ENCODE measurements at regions not wholly inside any gene's neighbourhood (a gene's known extent, or its start where the extent isn't known, plus 50 kb on each side); places are given as distances from the start of the nearest gene placed in this dataset.

DNA sequence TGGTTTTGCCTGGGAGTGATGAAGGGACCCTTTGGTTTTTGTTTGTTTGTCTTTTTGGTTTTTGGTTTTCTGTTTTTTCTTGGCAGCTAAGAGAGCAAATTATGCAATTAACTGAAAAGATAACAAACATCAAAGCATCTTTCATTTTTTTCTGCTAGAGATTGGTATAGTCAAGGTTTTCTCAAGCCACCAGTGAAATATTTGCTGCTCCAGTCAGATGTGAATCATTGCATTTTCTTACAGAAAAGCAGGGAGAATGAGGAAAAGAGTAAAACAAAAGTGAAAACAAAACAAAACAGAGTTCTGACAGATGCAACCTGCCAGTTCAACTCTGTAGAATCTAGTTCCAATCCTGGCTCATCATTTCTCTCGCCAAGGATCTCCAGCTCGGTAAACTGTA lies 660.7 kb downstream of the DSC3 start:
- TF ChIP-seq, protein P1, sequence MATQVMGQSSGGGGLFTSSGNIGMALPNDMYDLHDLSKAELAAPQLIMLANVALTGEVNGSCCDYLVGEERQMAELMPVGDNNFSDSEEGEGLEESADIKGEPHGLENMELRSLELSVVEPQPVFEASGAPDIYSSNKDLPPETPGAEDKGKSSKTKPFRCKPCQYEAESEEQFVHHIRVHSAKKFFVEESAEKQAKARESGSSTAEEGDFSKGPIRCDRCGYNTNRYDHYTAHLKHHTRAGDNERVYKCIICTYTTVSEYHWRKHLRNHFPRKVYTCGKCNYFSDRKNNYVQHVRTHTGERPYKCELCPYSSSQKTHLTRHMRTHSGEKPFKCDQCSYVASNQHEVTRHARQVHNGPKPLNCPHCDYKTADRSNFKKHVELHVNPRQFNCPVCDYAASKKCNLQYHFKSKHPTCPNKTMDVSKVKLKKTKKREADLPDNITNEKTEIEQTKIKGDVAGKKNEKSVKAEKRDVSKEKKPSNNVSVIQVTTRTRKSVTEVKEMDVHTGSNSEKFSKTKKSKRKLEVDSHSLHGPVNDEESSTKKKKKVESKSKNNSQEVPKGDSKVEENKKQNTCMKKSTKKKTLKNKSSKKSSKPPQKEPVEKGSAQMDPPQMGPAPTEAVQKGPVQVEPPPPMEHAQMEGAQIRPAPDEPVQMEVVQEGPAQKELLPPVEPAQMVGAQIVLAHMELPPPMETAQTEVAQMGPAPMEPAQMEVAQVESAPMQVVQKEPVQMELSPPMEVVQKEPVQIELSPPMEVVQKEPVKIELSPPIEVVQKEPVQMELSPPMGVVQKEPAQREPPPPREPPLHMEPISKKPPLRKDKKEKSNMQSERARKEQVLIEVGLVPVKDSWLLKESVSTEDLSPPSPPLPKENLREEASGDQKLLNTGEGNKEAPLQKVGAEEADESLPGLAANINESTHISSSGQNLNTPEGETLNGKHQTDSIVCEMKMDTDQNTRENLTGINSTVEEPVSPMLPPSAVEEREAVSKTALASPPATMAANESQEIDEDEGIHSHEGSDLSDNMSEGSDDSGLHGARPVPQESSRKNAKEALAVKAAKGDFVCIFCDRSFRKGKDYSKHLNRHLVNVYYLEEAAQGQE (IDR thresholded peaks at IDR 0.05; ENCODE audit: insufficient replicate concordance, low read depth) = no peak
- no peak for TF ChIP-seq SPI1 (IDR thresholded peaks at IDR 0.05; ENCODE audit: borderline replicate concordance, low read depth)
- TF ChIP-seq, protein P2, sequence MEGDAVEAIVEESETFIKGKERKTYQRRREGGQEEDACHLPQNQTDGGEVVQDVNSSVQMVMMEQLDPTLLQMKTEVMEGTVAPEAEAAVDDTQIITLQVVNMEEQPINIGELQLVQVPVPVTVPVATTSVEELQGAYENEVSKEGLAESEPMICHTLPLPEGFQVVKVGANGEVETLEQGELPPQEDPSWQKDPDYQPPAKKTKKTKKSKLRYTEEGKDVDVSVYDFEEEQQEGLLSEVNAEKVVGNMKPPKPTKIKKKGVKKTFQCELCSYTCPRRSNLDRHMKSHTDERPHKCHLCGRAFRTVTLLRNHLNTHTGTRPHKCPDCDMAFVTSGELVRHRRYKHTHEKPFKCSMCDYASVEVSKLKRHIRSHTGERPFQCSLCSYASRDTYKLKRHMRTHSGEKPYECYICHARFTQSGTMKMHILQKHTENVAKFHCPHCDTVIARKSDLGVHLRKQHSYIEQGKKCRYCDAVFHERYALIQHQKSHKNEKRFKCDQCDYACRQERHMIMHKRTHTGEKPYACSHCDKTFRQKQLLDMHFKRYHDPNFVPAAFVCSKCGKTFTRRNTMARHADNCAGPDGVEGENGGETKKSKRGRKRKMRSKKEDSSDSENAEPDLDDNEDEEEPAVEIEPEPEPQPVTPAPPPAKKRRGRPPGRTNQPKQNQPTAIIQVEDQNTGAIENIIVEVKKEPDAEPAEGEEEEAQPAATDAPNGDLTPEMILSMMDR (IDR thresholded peaks at IDR 0.05; ENCODE audit: insufficient read depth, low read length) = no peak
- no peak for TF ChIP-seq POLR2AphosphoS5 (IDR thresholded peaks at IDR 0.05; ENCODE audit: low read depth)
- Histone ChIP-seq H3K27ac (replicated peaks) (no peak overlapping the region), H3K27me3 (ENCODE audit: insufficient read depth, poor library complexity, severe bottlenecking) (no peaks in the 10 kb centered on the region), H3K4me3 (replicated peaks; ENCODE audit: insufficient read depth, low read length) (no peak overlapping the region)
- DNase-seq (ENCODE audit: low read depth in 1 of 2, low spot score in 1 of 2) = no peak

- Histone ChIP-seq H3K27me3 (ENCODE audit: insufficient read depth, poor library complexity, severe bottlenecking) (no peaks in the 10 kb centered on the region), H3K4me3 (replicated peaks; ENCODE audit: insufficient read depth, low read length) (no peak overlapping the region), H3K27ac (replicated peaks) (no peak overlapping the region)
- DNase-seq (ENCODE audit: low read depth in 1 of 2, low spot score in 1 of 2) = no peak
- TF ChIP-seq, protein P2 (IDR thresholded peaks at IDR 0.05; ENCODE audit: insufficient read depth, low read length) = no peak
- TF ChIP-seq GABPA (IDR thresholded peaks at IDR 0.05; ENCODE audit: low read depth) (no peak), POLR2AphosphoS5 (IDR thresholded peaks at IDR 0.05; ENCODE audit: low read depth) (no peak), SPI1 (IDR thresholded peaks at IDR 0.05; ENCODE audit: borderline replicate concordance, low read depth) (no peak)
- TF ChIP-seq, protein P1 (IDR thresholded peaks at IDR 0.05; ENCODE audit: insufficient replicate concordance, low read depth) = no peak
Observed at GRCh38 chr18:30378097-30378496, 664.4 kb downstream of the DSC3 start.

DNA sequence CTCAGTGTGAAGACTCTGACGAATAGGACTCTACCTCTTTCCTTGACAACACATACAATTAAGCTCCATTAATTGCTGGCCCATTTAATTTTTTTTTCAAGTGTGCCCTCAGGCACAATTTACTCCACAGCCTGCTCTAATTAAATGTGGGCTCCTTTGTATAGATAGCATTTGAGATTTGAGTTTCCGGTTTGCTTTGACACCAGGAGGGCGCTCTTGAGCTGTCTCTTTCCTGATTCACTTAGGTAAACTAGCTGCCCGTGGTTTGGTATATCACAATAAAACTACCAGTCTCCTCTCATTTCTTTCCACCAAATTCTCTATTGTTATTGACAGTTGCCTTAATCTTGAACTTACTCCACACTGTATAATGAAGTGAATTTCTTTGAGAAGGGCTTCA lies 666.0 kb downstream of the DSC3 start:
- no peak for DNase-seq (ENCODE audit: low read depth in 1 of 2, low spot score in 1 of 2)
- H3K4me3 ChIP-seq (replicated peaks; ENCODE audit: insufficient read depth, low read length) = no peak overlapping the region
- H3K27ac ChIP-seq (replicated peaks) = no peak overlapping the region
- no peaks in the 10 kb centered on the region for H3K27me3 ChIP-seq (ENCODE audit: insufficient read depth, poor library complexity, severe bottlenecking)
- TF ChIP-seq SPI1 (IDR thresholded peaks at IDR 0.05; ENCODE audit: borderline replicate concordance, low read depth) = no peak
- TF ChIP-seq, protein P2 (IDR thresholded peaks at IDR 0.05; ENCODE audit: insufficient read depth, low read length) = peak; percentile 5

GRCh38 chr18:30361864-30362540 lies 680.5 kb downstream of the DSC3 start:
- no peak for TF ChIP-seq POLR2AphosphoS5 (IDR thresholded peaks at IDR 0.05; ENCODE audit: low read depth)
- TF ChIP-seq, protein P1 (IDR thresholded peaks at IDR 0.05; ENCODE audit: insufficient replicate concordance, low read depth) = no peak
- no peak for TF ChIP-seq SPI1 (IDR thresholded peaks at IDR 0.05; ENCODE audit: borderline replicate concordance, low read depth)
- no peak for TF ChIP-seq GABPA (IDR thresholded peaks at IDR 0.05; ENCODE audit: low read depth)
- TF ChIP-seq, protein P2 (IDR thresholded peaks at IDR 0.05; ENCODE audit: insufficient read depth, low read length) = no peak
- H3K4me3 ChIP-seq (replicated peaks; ENCODE audit: insufficient read depth, low read length) = no peak overlapping the region
- no peak for DNase-seq (ENCODE audit: low read depth in 1 of 2, low spot score in 1 of 2)
- H3K27ac ChIP-seq (replicated peaks) = no peak overlapping the region
- H3K27me3 ChIP-seq (ENCODE audit: insufficient read depth, poor library complexity, severe bottlenecking) = no peaks in the 10 kb centered on the region
